HepG2 (cell line): ENCODE measurements at regions not wholly inside any gene's neighbourhood (a gene's known extent, or its start where the extent isn't known, plus 50 kb on each side); places are given as distances from the start of the nearest gene placed in this dataset.

Source experiments
- ATAC-seq: fragments of 200-7000 bp; cut with Tn5 transposase; 3 replicates; pipeline ENCODE4 v1.9.1; 2020; ENCODE audit warnings: mild to moderate bottlenecking, moderate library complexity
- BruUV-seq: library from RNA; stranded (reverse); fragments of 400-500 nt; replicated peaks from 2 replicates; lab custom pipeline; 2021; lab: Mats Ljungman, UMichigan
- CTCF ChIA-PET: fragments of 300-600 bp; formaldehyde crosslinking; extraction: SDS; loops from one replicate; lab custom pipeline; 2021; ENCODE audit warnings: low total read pairs, inconsistent platforms, low intra/inter-chr PET ratio; lab: Yijun Ruan, JAX
- POLR2A ChIA-PET: fragments of 350-600 bp; sonication (Branson Sonifier 250); formaldehyde crosslinking; loops from one replicate; lab custom pipeline; 2020; ENCODE audit warnings: antibody characterized with exemption, inconsistent platforms; lab: Yijun Ruan, JAX
- DNase-seq: peaks from one replicate; pipeline ENCODE4 v3.0.0-alpha.2; 2015; ENCODE audit warnings: low spot score
- FAIRE-seq: peaks from 3 replicates; lab custom pipeline; 2011; peaks lifted over from hg19 to GRCh38; lab: Jason Lieb, UNC
- H2AFZ ChIP-seq: one replicate; pipeline ENCODE4 v1.6.1; 2011; ENCODE audit warnings: low read length, inconsistent platforms
- H3K27ac ChIP-seq: fragments of 300-600 bp; 3 replicates; pipeline ENCODE4 v1.8.0; 2011; ENCODE audit warnings: mixed run types, mild to moderate bottlenecking, mixed read lengths, low read length, inconsistent platforms; ENCODE audit not compliant: insufficient read depth; ENCODE audit errors: extremely low read length
- H3K27me3 ChIP-seq, 2 experiments: fragments of 200-600 bp in 1 of 2; 2 replicates in 1 of 2; 3 replicates in 1 of 2; pipeline versions ENCODE4 v1.6.0 to v1.8.0; 2011; ENCODE audit warnings: low read length in 2 of 2, mild to moderate bottlenecking in 2 of 2, moderate library complexity in 2 of 2, inconsistent platforms in 1 of 2; ENCODE audit not compliant: insufficient read depth in 2 of 2, control insufficient read depth in 1 of 2
- H3K36me3 ChIP-seq, 2 experiments: fragments of 200-600 bp in 1 of 2; replicated peaks in 1 of 2; 2 replicates in 1 of 2; 3 replicates in 1 of 2; pipeline versions ENCODE4 v1.5.1 to v1.8.0; 2011; ENCODE audit warnings: low read length in 2 of 2, inconsistent platforms in 1 of 2; ENCODE audit not compliant: insufficient read depth in 2 of 2, control insufficient read depth in 1 of 2
- H3K4me1 ChIP-seq: 2 replicates; pipeline ENCODE4 v1.5.1; 2012; ENCODE audit warnings: low read length, inconsistent platforms; ENCODE audit not compliant: insufficient read depth
- H3K4me2 ChIP-seq: 2 replicates; pipeline ENCODE4 v1.6.0; 2011; ENCODE audit warnings: low read depth, low read length, inconsistent platforms
- H3K4me3 ChIP-seq, 3 experiments: fragments of 200-600 bp in 1 of 3; sonication (generic), shearing (Covaris generic) in 1 of 3; replicated peaks in 1 of 3; 2 replicates each; pipeline ENCODE4 v1.5.1; 2011 to 2016; ENCODE audit warnings: low read length in 3 of 3, inconsistent platforms in 2 of 3, low read depth in 2 of 3, mild to moderate bottlenecking in 2 of 3, control low read depth in 1 of 3, mixed read lengths in 1 of 3; ENCODE audit not compliant: insufficient read depth in 1 of 3
- H3K79me2 ChIP-seq: one replicate; pipeline ENCODE4 v1.6.1; 2011; ENCODE audit warnings: low read length, inconsistent platforms; ENCODE audit not compliant: insufficient read depth
- H3K9ac ChIP-seq: 2 replicates; pipeline ENCODE4 v1.6.0; 2011; ENCODE audit warnings: mild to moderate bottlenecking, low read depth, low read length, inconsistent platforms; ENCODE audit not compliant: insufficient read depth
- H3K9me3 ChIP-seq: 2 replicates; pipeline ENCODE4 v1.5.1; 2012; ENCODE audit warnings: mild to moderate bottlenecking, low read length
- H4K20me1 ChIP-seq: 2 replicates; pipeline ENCODE4 v1.6.0; 2011; ENCODE audit warnings: inconsistent platforms, mild to moderate bottlenecking, low read length, moderate library complexity; ENCODE audit not compliant: insufficient read depth
- CBFB ChIP-seq: sonication (generic); formaldehyde crosslinking; IDR thresholded peaks from 2 replicates; pipeline ENCODE4 v1.4.0; 2020; ENCODE audit warnings: missing genetic modification reagents
- CHD4 ChIP-seq: fragments of 200-600 bp; sonication (generic); IDR thresholded peaks from 2 replicates; pipeline ENCODE4 v1.7.0; 2017; ENCODE audit warnings: mild to moderate bottlenecking, low read length, borderline replicate concordance
- ETS1 ChIP-seq: sonication (generic); formaldehyde crosslinking; IDR thresholded peaks from 2 replicates; pipeline ENCODE4 v1.4.0; 2020; ENCODE audit warnings: missing genetic modification reagents
- GPBP1L1 ChIP-seq: sonication (generic); formaldehyde crosslinking; IDR thresholded peaks from 2 replicates; pipeline ENCODE4 v1.5.0; 2020; ENCODE audit warnings: mild to moderate bottlenecking, missing genetic modification reagents
- HES4 ChIP-seq: sonication (generic); formaldehyde crosslinking; IDR thresholded peaks from 2 replicates; pipeline ENCODE4 v1.9.0; 2021; ENCODE audit warnings: mild to moderate bottlenecking, missing genetic modification reagents, borderline replicate concordance
- HMG20A ChIP-seq: IDR thresholded peaks from 2 replicates; pipeline ENCODE4 v1.6.1; 2016; ENCODE audit warnings: borderline replicate concordance
- NR2F2 ChIP-seq: IDR thresholded peaks from 2 replicates; pipeline ENCODE4 v1.6.1; 2012; ENCODE audit warnings: low read depth, inconsistent platforms, borderline replicate concordance
- SKIL ChIP-seq: sonication (generic); formaldehyde crosslinking; IDR thresholded peaks from 2 replicates; pipeline ENCODE4 v1.8.0; 2022; ENCODE audit warnings: missing genetic modification reagents, mild to moderate bottlenecking, moderate library complexity, borderline replicate concordance
- SP2 ChIP-seq: sonication (generic); formaldehyde crosslinking; IDR thresholded peaks from 2 replicates; pipeline ENCODE4 v1.5.1; 2020; ENCODE audit warnings: mild to moderate bottlenecking, missing genetic modification reagents
- TCF7L2 ChIP-seq: IDR thresholded peaks from 2 replicates; pipeline ENCODE4 v1.6.1; 2011; ENCODE audit warnings: mild to moderate bottlenecking, low read depth, low read length, moderate library complexity
- ZBTB44 ChIP-seq: sonication (generic); formaldehyde crosslinking; IDR thresholded peaks from 2 replicates; pipeline ENCODE4 v1.4.0; 2020; ENCODE audit warnings: missing genetic modification reagents
- ZC3H13 ChIP-seq: sonication (generic); formaldehyde crosslinking; IDR thresholded peaks from 2 replicates; pipeline ENCODE4 v1.8.1; 2023; ENCODE audit warnings: mild to moderate bottlenecking, missing genetic modification reagents, moderate library complexity
- ZNF335 ChIP-seq: sonication (generic); formaldehyde crosslinking; IDR thresholded peaks from 2 replicates; pipeline ENCODE4 v1.4.0; 2020; ENCODE audit warnings: missing genetic modification reagents
- ZNF605 ChIP-seq: sonication (generic); formaldehyde crosslinking; IDR thresholded peaks from 2 replicates; pipeline ENCODE4 v1.8.0; 2022; ENCODE audit warnings: mild to moderate bottlenecking, missing genetic modification reagents
- ZNF761 ChIP-seq: sonication (generic); formaldehyde crosslinking; conservative IDR thresholded peaks from 2 replicates; pipeline ENCODE4 v1.4.0; 2020; ENCODE audit warnings: mild to moderate bottlenecking, missing genetic modification reagents
- ZNF766 ChIP-seq: sonication (generic); formaldehyde crosslinking; IDR thresholded peaks from 2 replicates; pipeline ENCODE4 v1.5.0; 2020; ENCODE audit warnings: missing genetic modification reagents, borderline replicate concordance
- WGBS: methylation state at CpG from one replicate; pipeline ENCODE4 v1.1.6; 2017; ENCODE audit warnings: low lambda C conversion rate; 5-methylcytosine and 5-hydroxymethylcytosine counted together
- in situ Hi-C: cut with HindIII; loops from 2 replicates; pipeline ENCODE4 v1.10.0; 2017; ENCODE audit warnings: low pct_unique_long_range_greater_than_20kb; ENCODE audit not compliant: extremely low pct_ligation_motif_present
- intact Hi-C: fragments of 100-400 bp; cut with micrococcal nuclease; formaldehyde crosslinking; loops from one replicate; pipeline ENCODE4 v1.10.0; 2022; ENCODE audit not compliant: unreplicated experiment
- TF ChIP-seq, protein P1 (sequence below): sonication (generic); formaldehyde crosslinking; IDR thresholded peaks from 2 replicates; pipeline ENCODE4 v1.4.0; 2020; ENCODE audit warnings: missing genetic modification reagents, mild to moderate bottlenecking, borderline replicate concordance

- 76% methylated on average over 3 of the region's 3 CpGs for WGBS
- Histone ChIP-seq H3K27me3 (no peaks in the 10 kb centered on the region), H3K4me2 (no peak overlapping the region), H3K4me1 (peaks cover 20% of the 10 kb centered on the region), H3K4me3 (no peak overlapping the region), H3K9me3 (no peaks in the 10 kb centered on the region), H3K27ac (no peak overlapping the region), H3K36me3 (no peaks in the 10 kb centered on the region), H3K9ac (no peak overlapping the region), H3K79me2 (no peaks in the 10 kb centered on the region), H4K20me1 (no peaks in the 10 kb centered on the region), H2AFZ (no peak overlapping the region)
- in situ Hi-C loops, result no loop called here
- POLR2A ChIA-PET, result no interaction called here
- ATAC-seq, result no peak
- CTCF ChIA-PET, result no interaction called here
- intact Hi-C loops, result no loop called here
- no peak for DNase-seq
- BruUV-seq, result no TSS peak
- FAIRE-seq, result no peak
- no peak for TF ChIP-seq ZBTB44
- TF ChIP-seq HES4 (CRISPR knock-in tag), result no peak
- TF ChIP-seq CHD4, result no peak
- no peak for TF ChIP-seq NR2F2
- no peak for TF ChIP-seq GPBP1L1 (CRISPR knock-in tag)
- no peak for TF ChIP-seq SP2 (CRISPR knock-in tag)
- no peak for TF ChIP-seq HMG20A
- no peak for TF ChIP-seq ZNF605 (CRISPR knock-in tag)
- TF ChIP-seq, protein P1, sequence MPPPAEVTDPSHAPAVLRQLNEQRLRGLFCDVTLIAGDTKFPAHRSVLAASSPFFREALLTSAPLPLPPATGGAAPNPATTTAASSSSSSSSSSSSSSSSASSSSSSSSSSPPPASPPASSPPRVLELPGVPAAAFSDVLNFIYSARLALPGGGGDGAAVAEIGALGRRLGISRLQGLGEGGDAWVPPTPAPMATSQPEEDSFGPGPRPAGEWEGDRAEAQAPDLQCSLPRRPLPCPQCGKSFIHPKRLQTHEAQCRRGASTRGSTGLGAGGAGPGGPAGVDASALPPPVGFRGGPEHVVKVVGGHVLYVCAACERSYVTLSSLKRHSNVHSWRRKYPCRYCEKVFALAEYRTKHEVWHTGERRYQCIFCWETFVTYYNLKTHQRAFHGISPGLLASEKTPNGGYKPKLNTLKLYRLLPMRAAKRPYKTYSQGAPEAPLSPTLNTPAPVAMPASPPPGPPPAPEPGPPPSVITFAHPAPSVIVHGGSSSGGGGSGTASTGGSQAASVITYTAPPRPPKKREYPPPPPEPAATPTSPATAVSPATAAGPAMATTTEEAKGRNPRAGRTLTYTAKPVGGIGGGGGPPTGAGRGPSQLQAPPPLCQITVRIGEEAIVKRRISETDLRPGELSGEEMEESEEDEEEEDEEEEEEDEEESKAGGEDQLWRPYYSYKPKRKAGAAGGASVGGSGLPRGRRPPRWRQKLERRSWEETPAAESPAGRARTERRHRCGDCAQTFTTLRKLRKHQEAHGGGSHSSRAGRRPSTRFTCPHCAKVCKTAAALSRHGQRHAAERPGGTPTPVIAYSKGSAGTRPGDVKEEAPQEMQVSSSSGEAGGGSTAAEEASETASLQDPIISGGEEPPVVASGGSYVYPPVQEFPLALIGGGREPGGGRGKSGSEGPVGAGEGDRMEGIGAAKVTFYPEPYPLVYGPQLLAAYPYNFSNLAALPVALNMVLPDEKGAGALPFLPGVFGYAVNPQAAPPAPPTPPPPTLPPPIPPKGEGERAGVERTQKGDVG (CRISPR knock-in tag), result no peak
- TF ChIP-seq ZNF766 (CRISPR knock-in tag), result no peak
- no peak for TF ChIP-seq ETS1 (CRISPR knock-in tag)
- no peak for TF ChIP-seq ZC3H13 (CRISPR knock-in tag)
- TF ChIP-seq CBFB (CRISPR knock-in tag), result no peak
- TF ChIP-seq TCF7L2, result no peak
- no peak for TF ChIP-seq ZNF761 (CRISPR knock-in tag)
- no peak for TF ChIP-seq SKIL (CRISPR knock-in tag)
- TF ChIP-seq ZNF335 (CRISPR knock-in tag), result no peak
These were observed 515.9 kb downstream of the GBE1 start for GRCh38 chr3:81245501-81245900.
